Vagina (tissue), 2 donors: ENCODE measurements at regions not wholly inside any gene's neighbourhood (a gene's known extent, or its start where the extent isn't known, plus 50 kb on each side); places are given as distances from the start of the nearest gene placed in this dataset.

Source experiments
- POLR2A ChIP-seq, 2 donors: fragments of 450-650 bp; IDR thresholded peaks; one replicate each; pipeline ENCODE4 v1.6.1; 2017; ENCODE audit warnings: antibody characterized with exemption in 2 of 2, mild to moderate bottlenecking in 2 of 2, moderate library complexity in 2 of 2
- POLR2AphosphoS5 ChIP-seq, 2 donors: sonication (generic); formaldehyde crosslinking; IDR thresholded peaks; one replicate each; pipeline ENCODE4 v1.9.0; 2017; ENCODE audit warnings: antibody characterized with exemption in 2 of 2, mild to moderate bottlenecking in 2 of 2, low read depth in 1 of 2; ENCODE audit not compliant: insufficient read depth in 1 of 2
- TF ChIP-seq, protein P1 (sequence below), 3 experiments: fragments of 450-650 bp in 2 of 3; fragments of 200-600 bp in 1 of 3; sonication (generic) in 1 of 3; IDR thresholded peaks; one replicate each; pipeline ENCODE4 v1.5.1; 2017 to 2019; ENCODE audit warnings: antibody characterized with exemption in 3 of 3, mild to moderate bottlenecking in 2 of 3, moderate library complexity in 2 of 3

DNA sequence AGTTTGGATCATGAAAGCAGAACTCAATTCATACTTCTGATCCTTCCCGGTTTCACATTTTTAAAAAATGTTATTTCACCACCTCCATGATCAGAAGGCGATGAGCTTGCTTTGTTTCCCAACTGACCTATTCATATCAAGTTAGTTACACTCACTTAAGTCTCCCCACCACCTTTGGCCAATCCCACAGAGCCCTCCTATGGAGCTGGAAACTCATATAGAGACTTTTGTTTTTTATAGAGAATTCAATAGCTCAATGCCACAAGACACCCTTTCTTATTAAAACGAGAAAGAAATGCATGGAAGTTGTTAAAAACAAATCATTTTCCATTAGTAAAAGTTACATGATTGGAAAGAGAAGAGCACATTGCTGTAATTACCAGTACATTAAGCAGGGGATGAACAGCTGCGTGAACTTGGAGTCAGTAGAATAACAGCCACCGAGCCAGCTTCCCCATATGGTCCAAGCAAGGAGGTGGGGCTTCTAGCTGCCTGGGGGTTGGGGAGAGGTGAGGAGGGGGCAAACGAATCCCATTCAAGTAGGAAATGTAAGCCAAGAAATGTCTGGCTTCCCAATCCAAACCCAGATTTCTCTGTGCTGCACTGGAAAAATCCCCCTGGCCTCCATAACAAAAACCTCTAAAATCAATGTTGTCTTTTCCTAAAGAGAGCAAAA is 614.5 kb downstream of the IRS1 start:
- TF ChIP-seq, protein P1, sequence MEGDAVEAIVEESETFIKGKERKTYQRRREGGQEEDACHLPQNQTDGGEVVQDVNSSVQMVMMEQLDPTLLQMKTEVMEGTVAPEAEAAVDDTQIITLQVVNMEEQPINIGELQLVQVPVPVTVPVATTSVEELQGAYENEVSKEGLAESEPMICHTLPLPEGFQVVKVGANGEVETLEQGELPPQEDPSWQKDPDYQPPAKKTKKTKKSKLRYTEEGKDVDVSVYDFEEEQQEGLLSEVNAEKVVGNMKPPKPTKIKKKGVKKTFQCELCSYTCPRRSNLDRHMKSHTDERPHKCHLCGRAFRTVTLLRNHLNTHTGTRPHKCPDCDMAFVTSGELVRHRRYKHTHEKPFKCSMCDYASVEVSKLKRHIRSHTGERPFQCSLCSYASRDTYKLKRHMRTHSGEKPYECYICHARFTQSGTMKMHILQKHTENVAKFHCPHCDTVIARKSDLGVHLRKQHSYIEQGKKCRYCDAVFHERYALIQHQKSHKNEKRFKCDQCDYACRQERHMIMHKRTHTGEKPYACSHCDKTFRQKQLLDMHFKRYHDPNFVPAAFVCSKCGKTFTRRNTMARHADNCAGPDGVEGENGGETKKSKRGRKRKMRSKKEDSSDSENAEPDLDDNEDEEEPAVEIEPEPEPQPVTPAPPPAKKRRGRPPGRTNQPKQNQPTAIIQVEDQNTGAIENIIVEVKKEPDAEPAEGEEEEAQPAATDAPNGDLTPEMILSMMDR (IDR thresholded peaks at IDR 0.05): no peak
- no peak for TF ChIP-seq POLR2AphosphoS5 (IDR thresholded peaks at IDR 0.05; ENCODE audit: insufficient read depth in 1 of 2, low read depth in 1 of 2)
- no peak for TF ChIP-seq POLR2A (IDR thresholded peaks at IDR 0.05)
